NT2/D1 (cell line): ENCODE measurements at regions not wholly inside any gene's neighbourhood (a gene's known extent, or its start where the extent isn't known, plus 50 kb on each side); places are given as distances from the start of the nearest gene placed in this dataset.

Experiments
- DNase-seq: peaks from one replicate; pipeline ENCODE4 v3.0.0-alpha.2; 2011; ENCODE audit warnings: low read depth, low spot score
- H3K27me3 ChIP-seq: 2 replicates; pipeline ENCODE4 v1.6.0; 2011; ENCODE audit warnings: mild to moderate bottlenecking; ENCODE audit not compliant: insufficient read length, insufficient read depth
- H3K36me3 ChIP-seq: 2 replicates; pipeline ENCODE4 v1.6.1; 2011; ENCODE audit warnings: mild to moderate bottlenecking, low read length, mixed read lengths; ENCODE audit not compliant: insufficient read depth, insufficient read length
- H3K4me1 ChIP-seq: 2 replicates; pipeline ENCODE4 v1.5.1; 2011; ENCODE audit not compliant: insufficient read depth, insufficient read length
- H3K4me3 ChIP-seq: 2 replicates; pipeline ENCODE4 v1.5.1; 2011; ENCODE audit warnings: low read depth; ENCODE audit not compliant: insufficient read length
- H3K9ac ChIP-seq: 2 replicates; pipeline ENCODE4 v1.6.0; 2011; ENCODE audit warnings: low read depth; ENCODE audit not compliant: insufficient read length
- H3K9me3 ChIP-seq: 2 replicates; pipeline ENCODE4 v1.5.1; 2011; ENCODE audit warnings: mild to moderate bottlenecking, low read length; ENCODE audit not compliant: insufficient read depth
- SUZ12 ChIP-seq: IDR thresholded peaks from 2 replicates; pipeline ENCODE4 v1.6.1; 2011; ENCODE audit not compliant: insufficient read length, insufficient read depth; ENCODE audit errors: extremely low read depth
- YY1 ChIP-seq: IDR thresholded peaks from 2 replicates; pipeline ENCODE4 v1.6.1; 2011; ENCODE audit not compliant: insufficient read length, insufficient read depth
- ZNF274 ChIP-seq: IDR thresholded peaks from 2 replicates; pipeline ENCODE4 v1.6.1; 2011; ENCODE audit warnings: mild to moderate bottlenecking, low read depth, low read length

DNA sequence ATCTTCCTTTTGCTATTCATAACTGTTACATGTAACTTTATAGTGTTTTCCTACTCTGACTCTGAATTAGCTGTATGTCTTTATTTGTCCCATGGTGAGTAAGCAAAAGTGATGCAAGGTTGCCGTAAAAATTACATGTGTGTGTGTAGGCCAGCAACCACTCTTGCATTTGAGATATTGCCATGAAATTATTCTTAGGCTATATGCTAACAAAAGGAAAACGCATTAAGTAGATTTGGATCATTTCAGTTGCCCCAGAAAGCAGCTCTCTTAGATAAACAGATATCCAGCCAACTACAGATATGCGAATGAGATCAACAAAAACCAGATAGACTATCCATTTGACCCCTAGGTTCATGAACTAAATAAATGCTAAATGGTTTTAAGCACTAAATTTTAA is 73.6 kb downstream of the CYLC2 start:
- Histone ChIP-seq H3K9me3 (no peaks in the 10 kb centered on the region), H3K9ac (no peak overlapping the region), H3K4me3 (no peak overlapping the region), H3K27me3 (no peaks in the 10 kb centered on the region), H3K36me3 (no peaks in the 10 kb centered on the region), H3K4me1 (no peaks in the 10 kb centered on the region)
- no peak for DNase-seq
- no peak for TF ChIP-seq ZNF274

DNA sequence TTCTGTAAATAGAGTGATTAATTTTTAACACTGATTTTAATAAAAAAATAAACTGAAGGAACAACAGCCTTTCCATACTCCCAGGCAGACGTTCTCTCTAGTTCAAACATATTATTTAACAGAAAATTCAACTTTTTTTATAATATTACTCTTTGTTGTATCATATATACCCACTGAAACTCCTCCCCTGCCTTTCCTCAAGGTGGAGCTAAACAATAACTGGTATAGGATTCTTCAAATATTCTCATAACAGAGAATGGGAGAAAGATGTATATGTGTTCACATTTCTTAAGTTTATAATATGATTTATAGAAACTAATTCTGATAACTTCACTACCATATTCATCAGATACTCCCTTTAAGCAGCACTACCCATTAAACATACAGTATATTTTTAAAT is 83.4 kb downstream of the CYLC2 start:
- no peak for DNase-seq
- Histone ChIP-seq H3K9me3 (no peaks in the 10 kb centered on the region; the same call in 1 of the 2 replicates), H3K4me3 (no peak overlapping the region), H3K9ac (no peak overlapping the region), H3K36me3 (no peaks in the 10 kb centered on the region), H3K4me1 (no peaks in the 10 kb centered on the region), H3K27me3 (no peaks in the 10 kb centered on the region)
- TF ChIP-seq YY1 (no peak), ZNF274 (no peak), SUZ12 (no peak)

DNA sequence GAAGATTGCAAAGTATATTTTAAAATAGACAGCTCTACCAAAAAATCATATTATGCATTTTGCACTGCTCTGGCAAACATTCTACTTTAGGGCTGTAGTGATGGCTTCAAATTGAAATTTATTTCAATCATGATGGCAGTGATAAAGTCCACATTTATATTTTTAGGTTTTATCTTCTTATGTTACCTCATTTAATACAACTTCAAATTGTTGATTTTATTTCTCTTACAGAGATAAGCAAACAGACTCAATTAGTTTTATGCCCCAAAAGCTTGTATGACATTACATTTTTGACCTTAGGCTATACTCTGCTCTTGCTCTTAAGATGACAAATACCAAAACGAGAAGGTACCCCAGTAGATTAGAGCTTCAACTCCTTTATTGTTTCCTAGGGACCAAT is 87.4 kb downstream of the CYLC2 start:
- TF ChIP-seq YY1: no peak
- TF ChIP-seq SUZ12: no peak
- DNase-seq: no peak
- H3K9me3 ChIP-seq: no peaks in the 10 kb centered on the region

DNA sequence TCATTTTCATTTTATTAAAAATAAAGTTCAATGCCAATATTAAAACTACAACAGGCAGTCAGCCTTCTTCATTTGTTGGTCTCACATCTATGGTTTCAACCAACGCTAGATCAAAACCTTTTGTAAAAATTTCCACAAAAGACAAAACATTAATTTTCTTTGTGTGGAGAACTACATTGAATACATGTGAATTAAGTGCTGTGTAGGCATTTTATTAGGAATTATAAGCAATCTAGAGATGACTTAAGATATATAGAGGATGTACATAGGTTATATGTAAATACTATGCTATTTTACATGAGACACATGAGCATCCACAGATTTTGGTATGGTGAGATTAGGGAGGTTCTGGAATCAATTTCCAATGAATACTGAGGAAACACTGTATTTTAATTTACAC is 94.2 kb downstream of the CYLC2 start:
- Histone ChIP-seq H3K9me3 (no peaks in the 10 kb centered on the region), H3K4me3 (no peak overlapping the region), H3K36me3 (no peaks in the 10 kb centered on the region), H3K4me1 (no peaks in the 10 kb centered on the region), H3K9ac (no peak overlapping the region), H3K27me3 (no peaks in the 10 kb centered on the region)
- TF ChIP-seq YY1 (no peak), ZNF274 (no peak), SUZ12 (no peak)
- no peak for DNase-seq

More for the DNA sequence above, 87.4 kb downstream of the CYLC2 start:
- no peaks in the 10 kb centered on the region for H3K27me3 ChIP-seq
- H3K36me3 ChIP-seq: no peaks in the 10 kb centered on the region
- no peak overlapping the region for H3K9ac ChIP-seq
- H3K4me3 ChIP-seq: no peak overlapping the region
- H3K4me1 ChIP-seq: no peaks in the 10 kb centered on the region

DNA sequence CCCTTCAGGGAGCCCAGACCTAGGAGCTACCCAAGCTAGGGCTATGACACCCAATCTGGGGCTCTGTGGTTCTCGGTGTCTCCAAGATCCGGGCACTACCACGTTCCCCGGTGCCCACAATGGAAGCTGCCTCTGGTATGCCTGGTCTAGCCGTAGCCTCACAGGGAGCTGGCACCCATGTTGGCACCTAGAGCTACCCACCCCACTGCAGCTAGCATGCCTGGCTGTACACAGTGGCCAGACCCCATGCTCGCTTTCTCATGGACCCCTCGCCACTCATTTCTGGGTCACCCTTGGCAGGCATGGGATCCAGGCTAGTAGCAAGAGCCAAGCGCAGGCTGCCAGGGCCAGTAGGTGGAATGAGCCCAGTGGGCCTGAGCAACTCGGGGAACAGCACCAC is 109.0 kb downstream of the CYLC2 start:
- H3K9ac ChIP-seq: no peak overlapping the region

DNA sequence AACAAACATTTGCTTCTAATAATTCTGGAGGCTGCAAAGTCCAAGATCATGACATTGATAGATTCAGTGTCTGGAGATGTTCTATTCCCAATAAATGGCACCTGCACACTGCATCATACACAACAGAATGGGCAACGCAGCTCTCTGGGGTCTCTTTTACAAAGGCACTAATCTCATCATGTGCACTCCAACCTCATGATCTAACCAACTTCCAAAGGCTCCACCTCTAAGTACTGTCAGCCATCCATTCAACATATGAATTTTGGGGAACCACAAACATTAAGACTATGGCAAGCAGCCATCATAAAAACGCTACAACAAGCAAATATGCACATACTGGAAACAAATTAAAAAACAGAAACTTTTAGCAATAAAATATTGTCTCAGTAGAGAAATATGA is 121.1 kb downstream of the CYLC2 start:
- no peak for DNase-seq
- no peaks in the 10 kb centered on the region for H3K36me3 ChIP-seq
- TF ChIP-seq YY1 (no peak), SUZ12 (no peak), ZNF274 (no peak)

More for the DNA sequence above, 109.0 kb downstream of the CYLC2 start:
- no peak for TF ChIP-seq ZNF274
- no peak for TF ChIP-seq SUZ12
- TF ChIP-seq YY1: no peak
- DNase-seq: no peak
- H3K4me1 ChIP-seq: no peaks in the 10 kb centered on the region
- no peak overlapping the region for H3K4me3 ChIP-seq
- no peaks in the 10 kb centered on the region for H3K9me3 ChIP-seq
- H3K27me3 ChIP-seq: no peaks in the 10 kb centered on the region
- H3K36me3 ChIP-seq: no peaks in the 10 kb centered on the region

DNA sequence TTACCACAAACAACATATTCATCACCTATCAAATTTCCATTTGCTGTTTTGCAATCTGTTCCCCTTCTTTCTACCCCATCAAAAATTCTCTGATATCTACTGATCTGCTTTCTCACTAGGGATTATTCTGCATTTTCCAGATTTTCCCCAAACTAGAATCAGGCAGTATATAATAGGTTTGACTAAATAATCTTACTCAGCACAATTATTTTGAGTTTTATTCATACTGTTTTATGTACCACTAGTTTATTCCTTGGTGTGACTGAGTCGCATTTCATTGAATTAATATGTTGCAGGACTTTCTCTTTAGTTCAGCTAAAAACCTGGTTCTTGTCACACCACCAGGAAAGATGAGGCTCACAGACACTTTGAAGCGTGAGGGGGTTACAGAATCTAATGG is 131.4 kb downstream of the CYLC2 start:
- H3K36me3 ChIP-seq: no peaks in the 10 kb centered on the region
- H3K4me1 ChIP-seq: no peaks in the 10 kb centered on the region
- no peaks in the 10 kb centered on the region for H3K27me3 ChIP-seq
- TF ChIP-seq YY1: no peak
- no peak for TF ChIP-seq SUZ12
- no peak for TF ChIP-seq ZNF274
- no peak overlapping the region for H3K4me3 ChIP-seq
- no peak overlapping the region for H3K9ac ChIP-seq
- no peak for DNase-seq
- H3K9me3 ChIP-seq: peaks cover 37% of the 10 kb centered on the region

More for the DNA sequence above, 121.1 kb downstream of the CYLC2 start:
- Histone ChIP-seq H3K27me3 (no peaks in the 10 kb centered on the region), H3K9me3 (no peaks in the 10 kb centered on the region), H3K4me3 (no peak overlapping the region), H3K9ac (no peak overlapping the region), H3K4me1 (no peaks in the 10 kb centered on the region)

DNA sequence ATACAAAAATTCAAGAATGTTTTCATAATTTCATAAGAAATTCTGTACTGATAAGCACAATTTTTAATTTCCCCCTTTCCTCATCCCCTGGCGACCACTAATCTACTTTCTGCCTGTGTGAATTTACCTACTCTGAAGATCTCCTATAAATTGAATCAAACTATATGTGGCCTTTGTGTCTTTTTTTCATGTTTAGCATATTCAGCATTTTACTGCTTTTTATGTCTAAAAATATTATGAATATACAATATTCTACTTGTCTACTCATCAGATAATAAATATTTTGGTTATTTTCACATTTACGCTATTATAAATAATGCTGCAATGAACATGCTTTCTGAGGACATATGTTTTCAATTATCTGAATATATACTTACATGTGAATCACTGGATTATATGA is 144.8 kb downstream of the CYLC2 start:
- Histone ChIP-seq H3K27me3 (no peaks in the 10 kb centered on the region), H3K36me3 (no peaks in the 10 kb centered on the region), H3K4me3 (no peak overlapping the region), H3K4me1 (no peaks in the 10 kb centered on the region), H3K9ac (no peak overlapping the region), H3K9me3 (no peaks in the 10 kb centered on the region)
- no peak for DNase-seq
- TF ChIP-seq SUZ12 (no peak), ZNF274 (no peak), YY1 (no peak)
